K562 (cell line): ENCODE measurements at regions not wholly inside any gene's neighbourhood (a gene's known extent, or its start where the extent isn't known, plus 50 kb on each side); places are given as distances from the start of the nearest gene placed in this dataset.

Source experiments
- ATAC-seq: fragments of 200-7000 bp; cut with Tn5 transposase; 3 replicates; pipeline ENCODE4 v1.9.1; 2020; ENCODE audit warnings: moderate library complexity
- BruUV-seq: library from RNA; stranded (reverse); fragments of 400-500 nt; replicated peaks from 2 replicates; lab custom pipeline; 2021; lab: Mats Ljungman, UMichigan
- CTCF ChIA-PET: fragments of 300-600 bp; formaldehyde crosslinking; extraction: SDS; loops from one replicate; lab custom pipeline; 2021; ENCODE audit warnings: low intra/inter-chr PET ratio; lab: Yijun Ruan, JAX
- POLR2A ChIA-PET: fragments of 300-600, 350-650 bp; sonication (Branson Sonifier 250); formaldehyde crosslinking; extraction: SDS; loops from one replicate; lab custom pipeline; 2021; ENCODE audit warnings: antibody characterized with exemption, inconsistent platforms; lab: Yijun Ruan, JAX
- DNase-seq, 4 experiments: peaks; one replicate each; pipeline versions ENCODE4 v3.0.0 to v3.0.0-alpha.2; 2011 to 2018; ENCODE audit warnings: low spot score in 3 of 4, mixed read lengths in 3 of 4; ENCODE audit errors: extremely low read depth in 1 of 4
- FAIRE-seq: peaks from 2 replicates; lab custom pipeline; 2011; peaks lifted over from hg19 to GRCh38; lab: Jason Lieb, UNC
- H2AFZ ChIP-seq: 2 replicates; pipeline ENCODE4 v1.6.0; 2011; ENCODE audit warnings: low read depth, low read length, control low read depth, inconsistent platforms
- H3K27ac ChIP-seq: fragments of 200-600 bp; 3 replicates; pipeline ENCODE4 v1.8.0; 2011; ENCODE audit warnings: low read depth, mild to moderate bottlenecking, control low read depth, inconsistent platforms, low read length, moderate library complexity, mixed read lengths; ENCODE audit errors: extremely low read depth
- H3K27me3 ChIP-seq, 2 experiments: fragments of 300-600 bp in 1 of 2; 2 replicates in 1 of 2; 3 replicates in 1 of 2; pipeline versions ENCODE4 v1.6.0 to v1.8.0; 2011; ENCODE audit warnings: inconsistent platforms in 2 of 2, low read length in 2 of 2, mild to moderate bottlenecking in 1 of 2, mixed read lengths in 1 of 2, moderate library complexity in 1 of 2; ENCODE audit not compliant: control insufficient read depth in 2 of 2, insufficient read depth in 2 of 2
- H3K36me3 ChIP-seq: fragments of 300-600 bp; 3 replicates; pipeline ENCODE4 v1.8.0; 2011; ENCODE audit warnings: mild to moderate bottlenecking, low read length, inconsistent platforms; ENCODE audit not compliant: control insufficient read depth, insufficient read depth
- H3K4me1 ChIP-seq, 2 experiments: fragments of 200-600 bp in 1 of 2; replicated peaks in 1 of 2; 2 replicates in 1 of 2; 3 replicates in 1 of 2; pipeline versions ENCODE4 v1.5.1 to v1.8.0; 2011; ENCODE audit warnings: inconsistent platforms in 2 of 2, low read length in 2 of 2, mild to moderate bottlenecking in 1 of 2, mixed read lengths in 1 of 2, moderate library complexity in 1 of 2; ENCODE audit not compliant: control insufficient read depth in 2 of 2, insufficient read depth in 2 of 2
- H3K4me2 ChIP-seq: 2 replicates; pipeline ENCODE4 v1.6.1; 2011; ENCODE audit warnings: low read length, control low read depth, inconsistent platforms, mixed read lengths; ENCODE audit not compliant: insufficient read depth
- H3K4me3 ChIP-seq: fragments of 200-600 bp; sonication (generic), shearing (Covaris generic); 2 replicates; pipeline ENCODE4 v1.5.1; 2016; ENCODE audit warnings: control low read depth, inconsistent platforms
- H3K79me2 ChIP-seq: fragments of 200-600 bp; 3 replicates; pipeline ENCODE4 v1.8.0; 2011; ENCODE audit warnings: low read length, inconsistent platforms; ENCODE audit not compliant: control insufficient read depth, insufficient read depth
- H3K9ac ChIP-seq, 2 experiments: 2 replicates each; pipeline versions ENCODE4 v1.6.0 to v1.6.1; 2011; ENCODE audit warnings: low read depth in 2 of 2, low read length in 2 of 2, control low read depth in 1 of 2, inconsistent platforms in 1 of 2, mild to moderate bottlenecking in 1 of 2, mixed read lengths in 1 of 2; ENCODE audit not compliant: insufficient read depth in 1 of 2
- H3K9me1 ChIP-seq: one replicate; pipeline ENCODE4 v1.6.0; 2011; ENCODE audit warnings: inconsistent platforms, mild to moderate bottlenecking, low read length, moderate library complexity; ENCODE audit not compliant: control insufficient read depth, insufficient read depth
- H3K9me3 ChIP-seq: replicated peaks from 2 replicates; pipeline ENCODE4 v1.5.1; 2011; ENCODE audit warnings: low read depth, low read length, inconsistent platforms; ENCODE audit not compliant: control insufficient read depth, insufficient read depth
- H4K20me1 ChIP-seq: replicated peaks from 2 replicates; pipeline ENCODE4 v1.6.1; 2011; ENCODE audit warnings: low read length, inconsistent platforms, mixed read lengths; ENCODE audit not compliant: control insufficient read depth, insufficient read depth
- BACH1 ChIP-seq: fragments of 200-800 bp; sonication (Bioruptor generic); IDR thresholded peaks from 2 replicates; pipeline ENCODE4 v1.6.1; 2016; ENCODE audit warnings: missing genetic modification characterization, missing compliant biosample characterization
- HDAC6 ChIP-seq: IDR thresholded peaks from 2 replicates; pipeline ENCODE4 v1.6.1; 2012; ENCODE audit warnings: low read depth, mild to moderate bottlenecking, control low read depth, inconsistent platforms, low read length, moderate library complexity
- LCOR ChIP-seq: sonication (generic); formaldehyde crosslinking; IDR thresholded peaks from 2 replicates; pipeline ENCODE4 v1.8.0; 2022; ENCODE audit warnings: mild to moderate bottlenecking, missing genetic modification reagents
- MTA2 ChIP-seq: fragments of 450-650 bp; IDR thresholded peaks from 2 replicates; pipeline ENCODE4 v1.6.1; 2016; ENCODE audit warnings: low read depth
- NCOA4 ChIP-seq: fragments of 450-650 bp; IDR thresholded peaks from 2 replicates; pipeline ENCODE4 v1.6.1; 2018; ENCODE audit warnings: mild to moderate bottlenecking; ENCODE audit not compliant: partially characterized antibody
- NFIC ChIP-seq: fragments of 450-650 bp; IDR thresholded peaks from 2 replicates; pipeline ENCODE4 v1.6.1; 2017; ENCODE audit warnings: mild to moderate bottlenecking, inconsistent platforms
- NR3C1 ChIP-seq: sonication (generic); formaldehyde crosslinking; IDR thresholded peaks from 2 replicates; pipeline ENCODE4 v1.8.1; 2022; ENCODE audit warnings: missing genetic modification reagents
- POLR3G ChIP-seq: IDR thresholded peaks from 2 replicates; pipeline ENCODE4 v1.6.1; 2011; ENCODE audit not compliant: insufficient read length, insufficient replicate concordance; ENCODE audit errors: extremely low read depth
- PRPF4 ChIP-seq: fragments of 200-400 bp; formaldehyde crosslinking; IDR thresholded peaks from one replicate; pipeline ENCODE4 v1.6.1; 2017; ENCODE audit warnings: low read length, low read depth, mild to moderate bottlenecking; ENCODE audit not compliant: insufficient read depth, poor library complexity, severe bottlenecking
- PTBP1 ChIP-seq: fragments of 200-400 bp; formaldehyde crosslinking; IDR thresholded peaks from 2 replicates; pipeline ENCODE4 v1.6.1; 2017; ENCODE audit warnings: low read depth, low read length
- RBM34 ChIP-seq: fragments of 200-400 bp; formaldehyde crosslinking; IDR thresholded peaks from 2 replicates; pipeline ENCODE4 v1.6.1; 2018; ENCODE audit warnings: low read length, borderline replicate concordance; ENCODE audit not compliant: insufficient read depth
- SAFB2 ChIP-seq: fragments of 200-400 bp; formaldehyde crosslinking; IDR thresholded peaks from 2 replicates; pipeline ENCODE4 v1.6.1; 2018; ENCODE audit warnings: borderline replicate concordance, low read length, low read depth, moderate library complexity; ENCODE audit not compliant: severe bottlenecking
- SMAD1 ChIP-seq: fragments of 150-350 bp; IDR thresholded peaks from 2 replicates; pipeline ENCODE4 v1.6.1; 2014; ENCODE audit warnings: low read length, low read depth; ENCODE audit not compliant: partially characterized antibody
- ZNF124 ChIP-seq: sonication (generic); formaldehyde crosslinking; IDR thresholded peaks from 2 replicates; pipeline ENCODE4 v1.8.1; 2022; ENCODE audit warnings: missing genetic modification reagents
- ZNF3 ChIP-seq: fragments of 250-450 bp; sonication (Bioruptor Pico); IDR thresholded peaks from 2 replicates; pipeline ENCODE4 v1.5.0; 2021; ENCODE audit warnings: mild to moderate bottlenecking, moderate library complexity
- ZNF444 ChIP-seq: fragments of 250-450 bp; sonication (Bioruptor Pico); IDR thresholded peaks from 2 replicates; pipeline ENCODE4 v1.4.0; 2020; ENCODE audit warnings: mild to moderate bottlenecking, moderate library complexity
- ZNF586 ChIP-seq: fragments of 450-650 bp; formaldehyde crosslinking; conservative IDR thresholded peaks from 2 replicates; pipeline ENCODE4 v1.4.0; 2020; ENCODE audit warnings: mild to moderate bottlenecking, moderate library complexity
- WGBS: fragments of 100-300 bp; shearing (Covaris generic); methylation state at CpG from one replicate; pipeline ENCODE4 v1.1.6; 2016; ENCODE audit warnings: low coverage, mixed read lengths; ENCODE audit not compliant: insufficient coverage; ENCODE audit errors: missing lambda C conversion rate; 5-methylcytosine and 5-hydroxymethylcytosine counted together
- in situ Hi-C: fragments of 300-500 bp; cut with MboI; formaldehyde crosslinking; loops from 4 replicates; pipeline ENCODE4 v1.15.0; 2018; ENCODE audit warnings: inconsistent platforms, mixed read lengths
- intact Hi-C: fragments of 100-400 bp; cut with micrococcal nuclease; formaldehyde crosslinking; loops from 2 replicates; pipeline ENCODE4 v1.14.2; 2022
- TF ChIP-seq, protein P1 (sequence below): sonication (generic); formaldehyde crosslinking; IDR thresholded peaks from 2 replicates; pipeline ENCODE4 v1.5.0; 2020; ENCODE audit warnings: missing genetic modification reagents

DNA sequence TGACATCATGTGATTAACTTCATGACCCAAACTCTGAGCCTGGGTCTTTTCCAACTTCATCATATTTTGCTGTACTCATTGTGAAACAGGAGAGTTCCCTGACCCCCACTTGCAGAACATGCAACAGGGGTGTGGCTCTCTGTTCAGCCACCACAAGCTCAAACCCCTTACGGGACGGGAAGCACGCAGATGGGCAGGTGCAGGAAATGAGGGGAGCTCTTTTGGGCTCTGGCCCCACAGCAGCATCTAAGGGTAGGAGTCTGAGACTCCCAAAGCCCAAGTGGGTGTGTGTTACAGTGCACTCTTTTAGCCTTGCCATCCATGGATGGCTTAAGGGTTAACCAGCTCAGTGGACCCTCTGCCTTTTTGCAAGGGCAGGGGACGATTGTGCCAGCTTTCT is 599.5 kb upstream of the SMIM31 start:
- Histone ChIP-seq H4K20me1 (no peaks in the 10 kb centered on the region), H3K4me3 (no peak overlapping the region), H3K27ac (no peak overlapping the region), H3K4me1 (no peaks in the 10 kb centered on the region), H3K79me2 (no peaks in the 10 kb centered on the region), H3K9me1 (no peaks in the 10 kb centered on the region), H3K36me3 (no peaks in the 10 kb centered on the region), H2AFZ (no peak overlapping the region), H3K9ac (no peak overlapping the region), H3K4me2 (no peak overlapping the region), H3K9me3 (no peaks in the 10 kb centered on the region), H3K27me3 (no peaks in the 10 kb centered on the region)
- ChIA-PET CTCF (no interaction called here), POLR2A (no interaction called here)
- DNase-seq (no peak), ATAC-seq (no peak), FAIRE-seq (no peak)
- TF ChIP-seq LCOR (CRISPR knock-in tag): no peak
- TF ChIP-seq NCOA4: no peak
- no peak for TF ChIP-seq ZNF586 (CRISPR knock-in tag)
- no peak for TF ChIP-seq RBM34
- no peak for TF ChIP-seq ZNF124 (CRISPR knock-in tag)
- TF ChIP-seq, protein P1, sequence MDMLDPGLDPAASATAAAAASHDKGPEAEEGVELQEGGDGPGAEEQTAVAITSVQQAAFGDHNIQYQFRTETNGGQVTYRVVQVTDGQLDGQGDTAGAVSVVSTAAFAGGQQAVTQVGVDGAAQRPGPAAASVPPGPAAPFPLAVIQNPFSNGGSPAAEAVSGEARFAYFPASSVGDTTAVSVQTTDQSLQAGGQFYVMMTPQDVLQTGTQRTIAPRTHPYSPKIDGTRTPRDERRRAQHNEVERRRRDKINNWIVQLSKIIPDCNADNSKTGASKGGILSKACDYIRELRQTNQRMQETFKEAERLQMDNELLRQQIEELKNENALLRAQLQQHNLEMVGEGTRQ (CRISPR knock-in tag): no peak
- TF ChIP-seq POLR3G: no peak
- no peak for TF ChIP-seq NR3C1
- no peak for TF ChIP-seq ZNF444 (CRISPR knock-in tag)
- no peak for TF ChIP-seq PRPF4
- no peak for TF ChIP-seq PTBP1
- no peak for TF ChIP-seq ZNF3 (CRISPR knock-in tag)
- TF ChIP-seq HDAC6: no peak
- TF ChIP-seq NFIC: no peak
- no peak for TF ChIP-seq SAFB2
- TF ChIP-seq MTA2: no peak
- TF ChIP-seq SMAD1: no peak
- TF ChIP-seq BACH1 (tag): no peak
- BruUV-seq: no TSS peak
- intact Hi-C loops (no loop called here), in situ Hi-C loops (no loop called here)
- 0% methylated on average over 4 of the region's 4 CpGs for WGBS
